NCI-H1930 (cell line): ENCODE measurements at regions not wholly inside any gene's neighbourhood (a gene's known extent, or its start where the extent isn't known, plus 50 kb on each side); places are given as distances from the start of the nearest gene placed in this dataset.
"Not testable (repeated sequence)": the region's sequence is repeated elsewhere in the genome, so short reads cannot be mapped to it uniquely, and the experiment has no call there.

Source experiments
- DNase-seq, 2 experiments: peaks; one replicate each; lab custom pipeline; 2025; lab: John Stamatoyannopoulos, UW

GRCh38 chr1:101410048-101410878, 173.4 kb downstream of the S1PR1 start:
- DNase-seq, result no peak

- no peak for DNase-seq
Measured at GRCh38 chr1:101420406-101420805, 183.6 kb downstream of the S1PR1 start.

- DNase-seq, result not testable (repeated sequence)
Measured at GRCh38 chr1:101428083-101428482, 191.3 kb downstream of the S1PR1 start.

DNA sequence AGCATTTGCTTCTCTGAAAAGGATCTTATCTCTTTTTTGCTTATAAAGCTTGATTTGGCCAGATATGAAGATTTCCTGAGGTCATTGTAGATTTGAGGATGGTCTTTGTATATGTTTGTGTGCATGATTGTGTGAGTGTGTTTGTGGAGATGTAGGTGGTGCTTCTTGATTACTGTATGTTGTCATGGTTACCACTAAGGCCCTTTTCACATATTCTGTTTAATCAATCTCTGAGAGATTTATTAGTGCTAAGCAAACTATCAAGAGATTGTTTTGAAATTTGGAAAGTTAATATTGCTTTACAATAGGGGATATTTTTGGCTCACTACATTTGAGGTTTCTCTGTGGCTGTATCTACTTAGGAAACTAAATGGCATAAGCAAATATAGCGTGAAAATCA, 191.7 kb downstream of the S1PR1 start:
- DNase-seq, result no peak

GRCh38 chr1:101431956-101432510, 195.2 kb downstream of the S1PR1 start:
- peak; percentile 33 to 56 for DNase-seq

GRCh38 chr1:101435831-101436511, 199.2 kb downstream of the S1PR1 start:
- no peak for DNase-seq

DNA sequence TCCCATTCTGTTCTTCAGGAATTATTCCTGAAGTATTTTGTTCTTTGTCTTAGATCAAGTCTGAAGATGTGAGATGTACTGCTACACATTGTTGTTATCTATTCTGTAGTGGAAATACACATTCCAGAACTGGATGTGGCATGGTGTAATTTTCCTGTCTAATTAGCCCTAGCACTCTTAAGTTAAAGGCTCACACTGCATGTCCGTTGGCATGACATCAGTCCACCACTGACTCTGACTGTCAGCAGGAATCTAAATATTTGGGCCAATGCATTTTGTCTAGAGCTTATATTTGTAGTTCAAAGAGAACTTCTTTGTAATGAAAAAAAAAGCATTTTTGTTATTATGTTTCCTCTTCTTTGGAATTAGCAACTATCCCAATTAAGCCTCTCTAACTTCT, 201.0 kb downstream of the S1PR1 start:
- no peak for DNase-seq

DNA sequence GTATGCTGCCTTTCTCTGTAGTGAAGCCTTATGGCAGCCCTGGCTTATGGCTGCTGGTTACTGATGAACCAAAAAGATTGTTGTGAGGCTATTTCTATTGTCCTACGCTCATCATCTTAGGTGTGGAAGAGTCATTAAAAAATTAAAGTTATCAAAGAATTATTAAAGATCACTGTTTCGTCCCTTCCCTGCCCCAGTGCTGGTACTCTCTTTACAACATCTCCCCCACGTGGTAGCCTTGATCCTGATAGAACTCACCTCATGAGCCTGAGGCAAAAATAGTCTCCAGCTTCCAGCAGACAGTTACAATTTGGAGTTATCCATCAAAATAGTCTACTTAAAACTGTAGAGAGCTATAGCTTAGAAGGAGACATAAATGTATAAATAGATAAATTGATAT, 201.5 kb downstream of the S1PR1 start:
- DNase-seq, result no peak

DNA sequence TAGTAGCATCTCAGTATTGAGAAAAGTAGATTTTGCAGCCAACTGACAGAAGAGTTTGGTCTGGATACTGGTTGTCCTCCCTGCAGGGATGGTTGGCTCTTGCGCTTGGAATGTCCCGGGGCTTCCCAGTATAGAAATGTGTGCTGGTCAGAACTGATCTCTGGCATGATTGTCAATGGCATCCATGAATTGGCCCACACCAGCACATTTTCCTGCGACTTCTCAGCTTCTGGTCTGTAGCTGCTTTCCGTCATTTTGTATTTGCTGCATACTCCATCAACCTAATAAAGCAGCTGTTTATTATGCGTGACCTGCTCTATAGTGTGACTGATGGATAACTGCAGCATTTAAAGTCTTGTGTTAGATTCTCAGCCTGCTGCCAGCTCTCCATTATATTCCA, 203.7 kb downstream of the S1PR1 start:
- DNase-seq, result no peak

GRCh38 chr1:101444381-101444780, 207.6 kb downstream of the S1PR1 start:
- no peak for DNase-seq

DNA sequence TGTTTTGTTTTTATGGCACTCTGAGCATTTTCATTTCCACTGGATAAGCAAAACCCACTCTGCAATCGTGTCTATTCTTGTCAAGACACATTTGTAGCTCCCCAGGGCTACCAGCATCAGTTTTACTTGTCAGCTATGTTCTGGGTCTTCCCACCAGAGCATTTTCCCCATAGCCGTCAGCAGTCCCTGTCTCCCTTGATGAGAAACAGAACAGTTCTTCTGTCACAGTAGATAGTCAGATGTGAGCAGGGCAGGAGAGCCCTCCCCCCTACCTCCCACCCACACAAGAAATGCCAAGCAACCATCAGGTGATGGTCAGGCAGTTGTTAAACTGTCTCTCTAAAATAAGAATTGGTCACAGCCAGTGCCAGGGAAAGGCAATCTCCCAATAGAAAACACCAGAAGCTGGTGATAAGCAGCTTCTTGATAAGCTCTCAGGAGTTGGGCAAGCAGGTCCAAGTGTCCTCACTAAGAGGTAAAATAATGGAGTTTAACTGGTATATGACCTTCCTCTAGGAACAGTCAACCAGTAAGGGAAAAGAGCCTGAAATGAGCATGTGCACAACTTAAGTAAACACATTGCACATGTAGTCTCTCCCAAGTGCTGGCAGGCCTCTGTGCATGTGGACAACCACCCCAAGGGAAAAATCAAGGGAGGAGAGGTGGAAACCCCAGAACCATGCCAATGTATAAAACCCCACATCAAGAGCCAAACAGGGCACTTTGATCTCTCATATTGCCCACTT, 208.2 kb downstream of the S1PR1 start:
- DNase-seq, result no peak

DNA sequence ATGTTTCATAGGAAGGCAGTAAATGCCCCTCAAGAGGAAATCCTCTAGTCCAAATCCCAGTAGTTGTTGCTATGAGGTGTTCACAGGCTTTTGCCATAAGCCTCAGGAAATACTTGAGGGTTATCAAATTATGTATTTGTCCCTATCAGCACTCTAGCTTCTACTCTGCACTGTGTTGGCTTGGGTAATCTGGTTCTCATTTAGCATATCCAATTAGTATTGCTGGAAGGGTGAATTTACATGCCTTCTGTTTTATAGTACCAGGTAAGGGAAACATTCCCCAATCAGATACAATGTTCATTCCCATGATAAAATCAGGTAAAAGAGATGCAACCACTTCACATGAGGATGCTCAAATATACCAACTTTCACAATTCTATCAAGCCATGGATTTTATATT, 211.2 kb downstream of the S1PR1 start:
- no peak for DNase-seq

DNA sequence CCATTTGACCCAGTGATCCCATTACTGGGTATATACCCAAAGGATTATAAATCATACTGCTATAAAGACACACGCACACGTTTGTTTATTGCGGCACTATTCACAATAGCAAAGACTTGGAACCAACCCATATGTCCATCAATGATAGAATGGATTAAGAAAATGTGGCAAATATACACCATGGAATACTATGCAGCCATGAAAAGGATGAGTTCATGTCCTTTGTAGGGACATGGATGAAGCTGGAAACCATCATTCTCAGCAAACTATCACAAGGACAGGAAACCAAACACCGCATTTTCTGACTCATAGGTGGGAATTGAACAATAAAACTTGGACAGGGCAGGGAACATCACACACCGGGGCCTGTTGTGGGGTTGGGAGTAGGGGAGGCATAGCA, 213.9 kb downstream of the S1PR1 start:
- not testable (repeated sequence) for DNase-seq

DNA sequence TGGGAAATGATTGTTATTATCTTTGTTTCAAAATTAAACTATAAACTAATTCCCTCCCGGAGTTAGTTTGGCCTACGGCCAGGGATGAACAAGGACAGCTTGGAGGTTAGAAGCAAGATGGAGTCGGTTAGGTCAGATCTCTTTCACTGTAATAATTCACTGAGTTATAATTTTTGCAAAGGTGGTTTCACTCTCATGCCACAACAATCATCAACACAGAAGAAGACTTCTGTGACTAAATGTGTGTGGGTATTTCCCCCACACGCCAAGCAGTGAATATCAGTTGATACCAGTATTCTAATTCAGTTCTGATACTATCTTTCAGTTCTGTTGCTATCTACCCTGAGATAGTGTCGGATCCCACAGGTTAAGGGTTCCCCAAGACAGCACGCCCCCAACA, 215.1 kb downstream of the S1PR1 start:
- no peak for DNase-seq

DNA sequence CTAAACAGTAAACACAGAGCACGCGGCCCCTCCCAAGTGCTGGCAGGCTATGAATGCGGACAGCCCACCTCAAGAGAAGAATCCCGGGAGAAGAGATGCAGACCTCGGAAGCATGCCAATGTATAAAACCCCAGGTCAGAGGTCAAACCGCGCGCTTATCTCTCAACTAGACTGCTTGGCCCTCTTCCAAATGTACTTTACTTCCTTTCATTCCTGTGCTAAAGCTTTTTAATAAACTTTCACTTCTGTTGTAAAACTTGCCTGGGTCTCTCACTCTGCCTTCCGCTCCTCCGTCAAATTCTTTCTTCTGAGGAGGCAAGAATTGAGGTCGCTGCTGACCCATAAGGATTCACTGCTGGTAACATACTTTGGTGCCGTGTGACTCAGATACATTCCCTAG, 216.0 kb downstream of the S1PR1 start:
- DNase-seq, result no peak

DNA sequence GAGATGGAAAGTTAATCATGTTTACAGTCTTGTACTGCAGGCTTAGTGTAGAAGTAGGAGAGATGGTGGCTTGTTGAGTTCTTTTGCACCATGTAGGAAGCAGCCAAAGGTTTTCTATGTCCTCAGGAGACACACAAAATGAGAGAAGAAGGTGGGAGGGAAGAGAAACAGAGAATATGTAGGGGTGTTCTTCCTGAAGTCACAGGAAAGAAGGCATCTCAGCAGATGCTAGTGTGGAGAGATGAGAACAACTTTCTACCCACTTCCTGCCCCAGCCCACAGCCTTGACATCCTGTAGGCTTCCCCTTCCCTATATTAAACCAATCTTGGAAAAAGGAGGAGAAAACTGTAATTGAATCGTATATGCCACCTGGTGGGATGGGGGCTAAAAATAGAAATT, 217.0 kb downstream of the S1PR1 start:
- DNase-seq, result no peak

GRCh38 chr1:101455166-101455565, 218.3 kb downstream of the S1PR1 start:
- DNase-seq, result no peak

GRCh38 chr1:101460739-101461138, 223.9 kb downstream of the S1PR1 start:
- DNase-seq, result no peak

DNA sequence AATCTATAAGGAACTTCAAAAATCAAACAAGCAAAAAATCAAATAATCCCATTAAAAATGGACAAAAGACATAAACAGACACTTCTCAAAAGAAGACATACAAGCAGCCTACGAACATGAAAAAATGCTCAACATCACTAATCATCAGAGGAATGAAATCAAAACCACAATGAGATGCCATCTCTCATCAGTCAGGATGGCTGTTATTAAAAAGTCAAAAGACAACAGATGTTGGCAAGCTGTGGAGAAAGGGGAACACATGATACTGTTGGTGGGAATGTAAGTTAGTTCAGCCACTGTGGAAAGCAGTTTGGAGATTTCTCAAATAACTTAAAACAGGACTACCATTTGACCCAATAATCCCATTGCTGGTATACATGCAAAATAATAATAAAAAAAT, 226.4 kb downstream of the S1PR1 start:
- no peak for DNase-seq

DNA sequence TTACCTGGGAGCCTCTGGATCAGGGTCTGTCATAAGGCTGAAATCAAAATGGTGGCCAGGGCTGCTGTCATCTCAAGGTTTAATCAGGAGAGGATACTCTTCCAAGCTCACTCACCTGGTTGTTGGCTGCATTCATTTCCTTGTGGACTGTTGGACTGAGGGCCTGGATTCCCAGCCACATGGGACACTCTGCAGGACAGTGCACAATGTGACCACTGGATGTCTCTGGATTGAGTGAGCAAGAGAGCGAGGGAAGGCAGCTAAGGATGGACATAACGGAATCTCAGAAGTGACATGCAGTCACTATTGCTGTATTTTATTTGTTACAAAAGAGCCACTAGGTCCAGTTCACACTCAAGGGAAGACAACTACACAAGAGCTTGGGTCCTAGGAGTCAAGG, 229.1 kb downstream of the S1PR1 start:
- DNase-seq, result no peak

- DNase-seq, result no peak
Measured at GRCh38 chr1:101474039-101474665, 237.3 kb downstream of the S1PR1 start.

DNA sequence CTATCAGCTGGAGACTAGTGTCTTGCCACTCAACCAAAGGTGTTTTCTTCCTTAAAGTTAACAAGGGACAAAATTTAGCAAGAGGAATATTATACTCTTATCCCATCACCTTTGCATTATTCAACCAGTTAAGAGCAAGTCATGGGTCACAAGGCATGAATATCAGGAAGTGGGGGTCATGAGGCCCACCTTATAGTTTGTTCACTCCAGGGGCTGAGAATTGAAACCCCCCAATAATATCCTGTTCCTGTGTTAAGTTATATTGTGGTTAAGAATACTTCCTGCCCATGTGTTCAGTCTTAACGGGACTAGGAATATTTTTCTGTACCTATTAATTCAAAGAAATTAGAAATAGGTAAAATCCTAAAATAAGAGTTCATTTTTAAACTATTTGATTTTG, 239.7 kb downstream of the S1PR1 start:
- DNase-seq, result no peak
